Peyer's patch (tissue), 4 donors: ENCODE measurements at regions not wholly inside any gene's neighbourhood (a gene's known extent, or its start where the extent isn't known, plus 50 kb on each side); places are given as distances from the start of the nearest gene placed in this dataset.
A peak's percentile ranks its signal among the peaks of the same experiment; 100 is the strongest.

Experiments used
- DNase-seq, 3 donors: peaks; one replicate each; pipeline ENCODE4 v3.0.0-alpha.2; 2017 to 2019
- H3K27ac ChIP-seq, 4 donors: fragments of 200-600 bp; sonication (generic); one replicate each; pipeline ENCODE4 v1.5.1; 2016 to 2019
- H3K27me3 ChIP-seq, 2 donors: fragments of 200-600 bp; sonication (generic); one replicate each; pipeline ENCODE4 v1.5.1; 2019
- H3K36me3 ChIP-seq, 3 donors: fragments of 200-600 bp; sonication (generic); one replicate each; pipeline ENCODE4 v1.5.1; 2016 to 2019
- H3K4me1 ChIP-seq, 4 donors: fragments of 200-600 bp; sonication (generic); one replicate each; pipeline ENCODE4 v1.5.1; 2016 to 2019
- H3K4me3 ChIP-seq, 4 donors: fragments of 200-600 bp; sonication (generic); 1 replicate in 3 of 4; 2 replicates in 1 of 4; pipeline ENCODE4 v1.5.1; 2016 to 2019; ENCODE audit warnings: mild to moderate bottlenecking in 1 of 4
- H3K9me3 ChIP-seq, 4 donors: fragments of 200-600 bp; sonication (generic); one replicate each; pipeline ENCODE4 v1.5.1; 2016 to 2019; ENCODE audit warnings: mild to moderate bottlenecking in 1 of 4
- CTCF ChIP-seq, 6 experiments: fragments of 450-650 bp in 4 of 6; fragments of 200-600 bp in 2 of 6; sonication (generic) in 1 of 6; IDR thresholded peaks; one replicate each; pipeline ENCODE4 v1.5.1; 2017 to 2019; ENCODE audit warnings: antibody characterized with exemption in 6 of 6, mild to moderate bottlenecking in 3 of 6, moderate library complexity in 1 of 6
- POLR2A ChIP-seq, 2 donors: fragments of 450-650 bp; IDR thresholded peaks; one replicate each; pipeline ENCODE4 v1.5.1; 2017; ENCODE audit warnings: antibody characterized with exemption in 2 of 2, mild to moderate bottlenecking in 2 of 2, moderate library complexity in 2 of 2

- no peak for DNase-seq
- no peak for TF ChIP-seq CTCF (IDR thresholded peaks at IDR 0.05)
- no peak for TF ChIP-seq POLR2A (IDR thresholded peaks at IDR 0.05)
Measured at GRCh38 chr4:183828125-183828524, 77.0 kb upstream of the STOX2 start.

DNA sequence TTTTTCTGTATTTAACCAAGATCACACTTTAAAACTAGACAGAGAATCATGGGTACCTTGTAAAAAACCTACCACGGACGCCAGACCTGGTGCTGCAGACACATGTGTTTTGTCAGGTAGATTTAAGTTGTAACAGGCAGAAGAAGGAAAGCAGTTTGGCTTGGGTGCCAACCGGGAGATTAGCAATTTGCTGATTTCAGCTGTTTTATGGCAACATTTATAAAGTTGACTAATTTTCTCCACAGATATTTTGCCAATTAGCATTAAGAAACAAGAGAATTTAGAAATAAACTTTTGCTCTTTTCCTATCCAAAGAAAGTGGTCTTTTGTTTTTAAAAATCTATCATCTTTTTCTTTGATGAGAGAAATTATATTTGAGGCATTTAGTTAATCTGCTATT, 76.3 kb upstream of the STOX2 start:
- Histone ChIP-seq H3K4me3 (no peak overlapping the region), H3K36me3 (no peaks in the 10 kb centered on the region), H3K4me1 (peaks cover 0 to 8% (median 0%) of the 10 kb centered on the region in 4 donors), H3K9me3 (no peaks in the 10 kb centered on the region), H3K27me3 (no peaks in the 10 kb centered on the region), H3K27ac (no peak overlapping the region)
- no peak for TF ChIP-seq POLR2A (IDR thresholded peaks at IDR 0.05)
- no peak for TF ChIP-seq CTCF (IDR thresholded peaks at IDR 0.05)
- DNase-seq: no peak

More at GRCh38 chr4:183828125-183828524, 77.0 kb upstream of the STOX2 start:
- no peaks in the 10 kb centered on the region for H3K27me3 ChIP-seq
- H3K36me3 ChIP-seq: no peaks in the 10 kb centered on the region
- no peak overlapping the region for H3K4me3 ChIP-seq
- no peak overlapping the region for H3K27ac ChIP-seq
- H3K4me1 ChIP-seq: peaks cover 0 to 8% (median 0%) of the 10 kb centered on the region in 4 donors
- no peaks in the 10 kb centered on the region for H3K9me3 ChIP-seq

DNA sequence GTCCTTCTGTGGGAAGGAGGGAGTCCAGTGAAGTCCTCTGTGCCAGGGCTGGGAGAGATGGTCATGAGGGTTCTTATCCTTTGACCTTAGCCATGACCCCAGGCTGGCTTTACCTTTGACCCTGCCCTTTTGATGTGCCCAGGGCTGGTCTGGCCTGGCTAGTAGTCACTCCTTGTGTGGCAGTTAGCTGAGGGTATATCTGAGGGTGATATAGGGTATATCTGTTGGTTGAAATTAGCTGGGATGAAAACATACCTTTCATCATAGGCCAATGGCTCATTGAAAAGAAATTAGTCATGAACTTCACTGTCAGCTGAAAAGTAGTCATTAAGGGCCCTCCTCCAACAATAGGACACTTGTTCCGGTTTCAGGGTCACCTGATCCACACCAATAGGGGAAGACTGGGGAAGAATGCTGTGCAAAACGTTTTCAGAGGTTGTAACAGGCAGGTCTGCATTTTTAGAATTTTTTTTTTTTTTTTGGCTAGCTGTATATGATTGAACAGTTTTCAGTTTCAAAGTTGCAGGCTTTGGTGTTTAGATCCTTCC, 74.6 kb upstream of the STOX2 start:
- Histone ChIP-seq H3K27ac (peak overlapping the region in 1 of 4 donors; percentile 8), H3K4me3 (no peak overlapping the region), H3K4me1 (peaks cover 0 to 8% (median 0%) of the 10 kb centered on the region in 4 donors), H3K9me3 (no peaks in the 10 kb centered on the region), H3K27me3 (no peaks in the 10 kb centered on the region), H3K36me3 (no peaks in the 10 kb centered on the region)
- no peak for DNase-seq
- TF ChIP-seq CTCF (IDR thresholded peaks at IDR 0.05) (no peak), POLR2A (IDR thresholded peaks at IDR 0.05) (no peak)

GRCh38 chr4:183831026-183831446, 74.1 kb upstream of the STOX2 start:
- Histone ChIP-seq H3K4me3 (no peak overlapping the region), H3K27me3 (no peaks in the 10 kb centered on the region), H3K9me3 (no peaks in the 10 kb centered on the region), H3K4me1 (peaks cover 0 to 8% (median 0%) of the 10 kb centered on the region in 4 donors), H3K36me3 (no peaks in the 10 kb centered on the region), H3K27ac (peak overlapping the region in 1 of 4 donors; percentile 8)
- DNase-seq: no peak
- TF ChIP-seq POLR2A (IDR thresholded peaks at IDR 0.05) (no peak), CTCF (IDR thresholded peaks at IDR 0.05) (no peak)

DNA sequence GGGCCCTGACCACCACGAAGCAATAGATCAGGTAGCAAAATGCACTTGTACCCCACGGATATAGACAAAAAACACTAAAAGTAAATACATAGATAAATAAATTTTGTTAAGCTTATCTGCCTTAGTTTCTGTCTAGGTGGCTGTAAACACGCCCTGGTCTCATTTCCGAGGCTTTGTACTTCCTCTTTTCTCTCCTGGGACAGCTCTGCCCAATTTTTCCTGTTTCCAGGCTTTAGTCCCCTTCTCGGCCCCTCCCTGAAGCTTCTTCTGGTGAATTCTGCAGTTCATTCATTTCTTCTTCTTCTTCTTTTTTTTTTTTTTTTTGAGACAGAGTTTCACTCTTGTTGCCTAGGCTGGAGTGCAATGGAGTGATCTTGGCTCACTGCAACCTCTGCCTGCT, 73.4 kb upstream of the STOX2 start:
- peaks cover 0 to 8% (median 0%) of the 10 kb centered on the region in 4 donors for H3K4me1 ChIP-seq
- no peak overlapping the region for H3K27ac ChIP-seq
- H3K9me3 ChIP-seq: no peaks in the 10 kb centered on the region
- DNase-seq: no peak
- TF ChIP-seq CTCF (IDR thresholded peaks at IDR 0.05): no peak
- TF ChIP-seq POLR2A (IDR thresholded peaks at IDR 0.05): no peak
- no peak overlapping the region for H3K4me3 ChIP-seq
- H3K27me3 ChIP-seq: no peaks in the 10 kb centered on the region
- no peaks in the 10 kb centered on the region for H3K36me3 ChIP-seq
